IPS-18a (cell line): ENCODE measurements at regions not wholly inside any gene's neighbourhood (a gene's known extent, or its start where the extent isn't known, plus 50 kb on each side); places are given as distances from the start of the nearest gene placed in this dataset.

ENCODE experiments used
- H3K27ac ChIP-seq: one replicate; pipeline ENCODE4 v1.5.1; 2013; ENCODE audit warnings: low read length
- H3K27me3 ChIP-seq: one replicate; pipeline ENCODE4 v1.6.1; 2013; ENCODE audit warnings: mild to moderate bottlenecking, low read length; ENCODE audit not compliant: control insufficient read depth, insufficient read depth
- H3K36me3 ChIP-seq: one replicate; pipeline ENCODE4 v1.6.1; 2013; ENCODE audit warnings: low read depth, low read length; ENCODE audit not compliant: control insufficient read depth
- H3K4me1 ChIP-seq: one replicate; pipeline ENCODE4 v1.6.1; 2013; ENCODE audit warnings: low read depth, low read length; ENCODE audit not compliant: control insufficient read depth
- H3K4me3 ChIP-seq: one replicate; pipeline ENCODE4 v1.5.1; 2013; ENCODE audit warnings: low read length
- H3K9ac ChIP-seq: one replicate; pipeline ENCODE4 v1.6.1; 2013; ENCODE audit warnings: mild to moderate bottlenecking, low read length, moderate library complexity
- H3K9me3 ChIP-seq: one replicate; pipeline ENCODE4 v1.6.1; 2013; ENCODE audit warnings: low read depth, low read length; ENCODE audit not compliant: control insufficient read depth

DNA sequence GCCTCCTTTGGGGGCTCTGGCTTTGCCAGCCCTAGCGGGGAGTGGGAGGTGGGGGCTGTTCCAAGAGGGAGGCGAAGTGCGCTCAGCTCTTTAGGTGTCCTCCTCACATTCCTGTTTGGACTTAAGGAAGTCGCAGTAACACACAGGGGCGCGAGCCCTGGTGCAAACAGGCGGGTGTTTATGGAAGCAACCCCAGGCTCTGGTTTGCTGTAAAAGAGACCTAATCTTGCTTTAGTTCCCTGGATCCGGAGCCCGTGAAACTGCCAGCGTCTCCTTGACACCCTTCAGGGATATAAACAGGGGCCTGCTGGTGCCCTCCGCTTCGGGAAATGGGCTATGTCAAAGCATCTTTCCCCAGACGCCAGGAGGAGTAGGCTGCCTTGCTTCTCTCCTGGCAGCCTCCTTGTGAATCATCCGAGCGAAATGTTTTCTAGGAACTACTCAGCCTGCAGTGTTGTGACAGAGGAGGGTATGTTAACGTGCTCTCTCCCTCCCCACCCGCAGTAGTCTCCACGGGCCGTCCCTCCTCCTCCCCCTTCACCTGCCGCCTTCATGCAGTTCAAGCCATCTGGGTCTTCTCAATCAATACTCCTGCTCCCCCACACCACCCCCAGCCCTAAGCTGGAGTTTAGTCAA is 168.0 kb upstream of the LRFN2 start:
- H3K9me3 ChIP-seq = no peaks in the 10 kb centered on the region
- no peaks in the 10 kb centered on the region for H3K27me3 ChIP-seq
- H3K4me3 ChIP-seq = no peak overlapping the region
- H3K27ac ChIP-seq = no peak overlapping the region
- H3K4me1 ChIP-seq = peaks cover 8% of the 10 kb centered on the region
- no peaks in the 10 kb centered on the region for H3K36me3 ChIP-seq
- H3K9ac ChIP-seq = no peak overlapping the region

DNA sequence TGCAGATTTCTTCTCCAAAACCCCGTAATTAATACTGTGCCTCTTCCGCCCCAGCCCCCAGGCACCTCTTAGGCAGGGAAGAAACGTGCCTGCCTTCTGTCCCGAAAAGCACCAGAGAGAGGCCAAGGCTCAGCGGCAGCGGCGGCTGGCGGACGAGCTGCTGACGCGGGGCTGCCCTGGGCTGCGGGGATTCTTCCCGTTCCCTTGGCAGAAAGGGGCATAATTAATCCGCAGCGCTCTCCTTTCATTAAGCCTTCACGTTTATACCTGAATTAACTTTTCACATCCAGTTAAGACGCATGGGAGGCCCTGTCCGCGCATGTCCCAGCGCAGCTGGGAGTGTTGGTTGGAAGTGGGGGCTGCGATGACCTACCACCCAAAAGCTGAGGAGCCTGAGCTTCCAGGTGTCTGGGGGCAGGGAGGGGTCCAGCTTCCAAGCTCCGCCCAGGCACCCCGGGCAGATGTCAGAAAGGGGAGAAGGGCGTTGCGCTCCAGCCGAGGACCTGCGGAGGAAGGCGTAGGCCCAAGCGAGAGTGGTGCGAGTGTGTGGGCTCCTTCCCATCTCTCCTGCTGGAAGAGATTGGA is 167.4 kb upstream of the LRFN2 start:
- no peak overlapping the region for H3K4me3 ChIP-seq
- H3K9me3 ChIP-seq = no peaks in the 10 kb centered on the region
- no peaks in the 10 kb centered on the region for H3K27me3 ChIP-seq
- H3K36me3 ChIP-seq = no peaks in the 10 kb centered on the region
- H3K27ac ChIP-seq = no peak overlapping the region
- H3K4me1 ChIP-seq = peaks cover 8% of the 10 kb centered on the region
- H3K9ac ChIP-seq = no peak overlapping the region

DNA sequence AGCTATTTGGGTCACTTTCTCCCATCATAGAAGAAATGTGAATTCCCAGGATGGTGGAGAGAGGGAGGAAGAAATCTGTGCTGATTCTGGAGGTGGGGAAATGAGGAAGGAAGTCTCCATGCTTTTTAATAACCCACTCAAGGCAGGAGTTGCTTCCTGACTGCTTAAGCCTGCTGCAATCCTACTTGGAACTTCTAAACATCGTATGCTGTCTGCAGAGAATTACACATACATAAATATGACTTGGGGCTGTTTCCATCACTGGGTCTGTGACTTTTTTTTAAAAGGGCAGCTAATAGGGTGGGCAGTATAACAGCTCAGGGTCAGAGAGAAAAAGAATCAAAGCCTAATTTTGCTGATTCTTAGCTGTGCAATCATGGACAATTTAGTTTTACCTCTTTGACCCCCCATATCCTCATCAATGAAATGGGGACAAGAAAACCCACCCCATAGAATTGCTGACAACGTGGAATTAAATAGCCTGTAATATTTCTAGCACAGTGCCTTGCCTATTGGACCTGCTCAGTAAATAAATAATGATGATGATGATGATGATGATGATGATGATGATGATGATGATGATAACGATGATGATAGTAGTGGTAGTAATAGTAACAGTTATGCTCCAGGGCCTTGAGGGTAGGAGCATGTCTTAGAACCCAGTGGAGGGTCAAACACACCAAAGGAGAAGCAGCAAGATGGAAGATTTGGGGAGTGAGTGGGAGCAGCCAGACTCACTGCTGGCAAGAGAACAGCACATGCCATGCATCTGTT is 166.7 kb upstream of the LRFN2 start:
- Histone ChIP-seq H3K4me1 (peaks cover 8% of the 10 kb centered on the region), H3K4me3 (no peak overlapping the region), H3K27ac (no peak overlapping the region), H3K9ac (no peak overlapping the region), H3K9me3 (no peaks in the 10 kb centered on the region), H3K36me3 (no peaks in the 10 kb centered on the region), H3K27me3 (no peaks in the 10 kb centered on the region)

DNA sequence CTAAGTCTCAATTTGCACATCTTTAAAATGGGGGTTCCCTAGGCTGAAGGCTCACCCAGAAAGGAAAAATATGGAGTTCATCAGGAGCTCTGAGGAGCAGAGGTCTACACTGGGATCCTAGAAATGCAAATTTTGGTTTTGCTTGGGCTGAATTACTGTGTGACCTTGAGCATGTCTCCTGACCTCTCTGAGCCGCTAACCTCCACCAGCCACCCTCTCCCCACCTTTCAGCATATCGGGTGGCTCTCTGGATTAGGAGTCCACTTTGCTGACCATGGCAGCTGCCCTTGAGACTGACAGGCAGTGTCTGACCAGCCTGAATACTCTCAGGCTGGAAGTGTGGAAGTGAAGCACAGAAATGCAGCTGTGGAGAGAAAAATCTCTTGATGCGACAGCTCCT is 165.9 kb upstream of the LRFN2 start:
- Histone ChIP-seq H3K4me1 (peaks cover 8% of the 10 kb centered on the region), H3K4me3 (no peak overlapping the region), H3K27ac (no peak overlapping the region), H3K36me3 (no peaks in the 10 kb centered on the region), H3K9ac (no peak overlapping the region), H3K27me3 (no peaks in the 10 kb centered on the region), H3K9me3 (no peaks in the 10 kb centered on the region)

DNA sequence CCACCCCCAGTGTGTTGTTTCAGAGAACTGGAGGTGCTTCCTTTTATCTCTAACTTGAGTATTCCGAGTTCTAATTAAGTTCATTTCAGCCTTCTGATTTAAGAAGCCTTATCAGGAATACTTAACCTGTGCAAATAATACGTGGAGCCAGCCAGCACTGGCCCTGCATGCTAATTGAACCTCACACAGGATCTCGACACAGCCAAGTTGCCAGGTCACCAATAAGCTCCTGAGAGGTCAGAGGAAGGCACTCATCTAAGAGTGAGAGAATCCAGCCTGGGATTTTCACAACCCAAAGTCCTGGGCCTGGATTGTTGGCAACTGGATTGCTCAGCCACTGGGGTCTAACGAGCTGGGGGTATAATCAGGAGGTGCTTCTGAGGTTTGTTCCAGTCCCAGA is 157.7 kb upstream of the LRFN2 start:
- H3K27me3 ChIP-seq = no peaks in the 10 kb centered on the region
- H3K36me3 ChIP-seq = no peaks in the 10 kb centered on the region
- no peak overlapping the region for H3K9ac ChIP-seq
- no peaks in the 10 kb centered on the region for H3K9me3 ChIP-seq
- no peak overlapping the region for H3K4me3 ChIP-seq
- no peaks in the 10 kb centered on the region for H3K4me1 ChIP-seq
- H3K27ac ChIP-seq = no peak overlapping the region

DNA sequence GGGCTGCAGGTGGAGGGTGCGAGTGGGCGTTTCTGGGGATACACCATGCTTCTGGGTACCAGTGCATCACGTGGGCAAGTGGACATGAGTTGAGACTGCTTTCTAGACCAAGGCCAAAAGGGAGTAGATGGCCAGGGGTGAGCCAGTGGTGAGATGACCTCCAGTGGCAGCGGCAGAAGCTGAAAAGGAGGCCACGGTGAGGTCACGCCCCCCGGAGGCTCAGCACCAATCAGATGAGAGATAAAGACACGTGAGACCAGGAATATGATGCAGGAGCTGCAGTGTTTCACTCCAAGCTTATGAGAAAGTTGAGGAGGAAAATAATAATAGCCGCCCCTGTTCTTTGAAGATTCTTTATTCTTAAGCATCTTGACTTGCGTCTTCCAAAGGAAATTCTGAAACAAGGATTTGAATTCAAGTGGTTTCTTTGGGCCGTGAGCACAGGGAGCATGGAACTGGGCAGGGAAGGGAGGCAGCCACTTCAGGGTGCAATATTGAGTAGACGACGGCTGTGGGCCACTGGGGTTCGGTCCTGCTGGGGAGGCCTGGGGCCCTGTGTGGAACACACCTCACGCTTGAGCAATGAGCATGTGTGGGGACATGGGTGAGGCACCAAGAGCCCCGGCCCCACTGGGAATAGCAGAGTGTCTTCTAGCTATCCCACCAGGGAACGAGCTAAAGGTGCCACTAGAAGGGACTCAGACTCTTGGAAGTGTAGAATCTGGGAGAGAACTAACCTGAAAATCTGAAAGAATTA is 156.7 kb upstream of the LRFN2 start:
- Histone ChIP-seq H3K36me3 (no peaks in the 10 kb centered on the region), H3K9ac (no peak overlapping the region), H3K4me3 (no peak overlapping the region), H3K4me1 (no peaks in the 10 kb centered on the region), H3K27ac (no peak overlapping the region), H3K9me3 (no peaks in the 10 kb centered on the region), H3K27me3 (no peaks in the 10 kb centered on the region)

DNA sequence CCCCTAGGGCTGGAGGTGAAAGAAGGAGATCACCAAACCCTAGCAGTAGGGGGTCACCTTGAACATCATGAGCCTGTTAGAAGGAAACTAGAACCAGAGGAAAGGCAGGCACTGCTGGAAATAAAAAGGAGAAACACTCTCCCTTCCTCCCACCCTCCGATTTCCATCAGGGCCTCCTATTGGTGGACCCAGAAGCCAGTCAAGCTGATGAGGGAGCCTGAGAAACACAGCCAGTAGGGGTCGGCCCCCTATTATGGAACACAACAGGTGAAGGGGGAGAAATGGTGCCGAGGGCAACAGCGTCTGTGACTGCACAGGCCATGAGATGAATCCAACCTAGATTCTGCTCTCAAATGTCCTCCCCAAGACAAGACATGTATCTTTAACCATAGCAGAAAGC is 156.1 kb upstream of the LRFN2 start:
- Histone ChIP-seq H3K9me3 (no peaks in the 10 kb centered on the region), H3K9ac (no peak overlapping the region), H3K4me3 (no peak overlapping the region), H3K36me3 (no peaks in the 10 kb centered on the region), H3K27ac (no peak overlapping the region), H3K4me1 (no peaks in the 10 kb centered on the region), H3K27me3 (no peaks in the 10 kb centered on the region)

DNA sequence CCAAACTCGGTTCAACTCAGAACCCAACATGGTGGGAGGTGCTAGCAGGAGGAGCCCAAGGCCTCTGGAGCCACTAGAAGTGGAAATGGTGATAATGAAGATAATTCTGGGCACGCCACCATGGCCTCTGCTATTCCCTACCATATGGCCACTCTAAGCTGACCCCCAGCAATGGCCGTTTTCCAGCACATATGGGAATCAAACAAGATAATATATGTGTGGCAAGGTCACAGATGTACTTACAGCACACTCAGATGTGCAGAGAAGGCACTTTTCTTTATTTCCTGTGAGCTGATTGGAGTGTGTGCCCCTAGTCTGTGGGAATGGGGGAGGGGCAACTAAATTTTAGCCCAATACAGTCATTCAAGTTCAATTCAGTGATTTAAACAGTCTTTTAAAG is 153.4 kb upstream of the LRFN2 start:
- Histone ChIP-seq H3K4me1 (no peaks in the 10 kb centered on the region), H3K27me3 (no peaks in the 10 kb centered on the region), H3K4me3 (no peak overlapping the region), H3K27ac (no peak overlapping the region), H3K9ac (no peak overlapping the region), H3K36me3 (no peaks in the 10 kb centered on the region), H3K9me3 (no peaks in the 10 kb centered on the region)

DNA sequence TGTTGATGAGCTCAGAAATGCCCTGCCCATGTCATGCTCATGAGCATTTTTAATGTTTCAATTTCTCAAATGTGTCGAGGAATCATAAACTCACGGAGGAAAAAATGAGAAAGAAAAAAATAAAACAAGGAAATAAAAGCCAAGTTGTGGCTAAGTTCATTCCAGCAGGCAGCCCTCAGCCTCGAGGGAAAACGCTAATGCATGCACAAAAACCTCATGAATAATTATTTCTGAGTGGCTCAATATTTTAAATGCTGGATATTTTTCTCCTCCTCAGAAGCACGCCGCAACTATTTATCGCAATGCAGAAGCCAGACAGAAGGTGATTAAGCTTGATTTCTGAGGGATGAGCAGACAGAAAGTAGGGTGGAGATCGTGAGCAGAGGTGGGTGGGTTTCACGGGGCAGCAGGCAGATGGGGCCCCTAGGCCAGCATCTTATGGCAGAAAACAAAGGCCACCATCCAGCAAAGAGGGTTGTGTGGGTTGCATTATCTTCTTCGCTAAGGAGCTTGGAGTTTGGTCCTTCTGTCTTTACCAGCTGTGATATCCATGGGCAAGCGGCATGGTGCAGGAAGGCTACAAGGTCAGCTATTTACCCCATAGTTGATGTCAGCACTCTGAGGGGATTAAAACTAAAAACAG is 151.5 kb upstream of the LRFN2 start:
- no peak overlapping the region for H3K9ac ChIP-seq
- H3K4me1 ChIP-seq = no peaks in the 10 kb centered on the region
- H3K27me3 ChIP-seq = no peaks in the 10 kb centered on the region
- no peaks in the 10 kb centered on the region for H3K9me3 ChIP-seq
- no peak overlapping the region for H3K4me3 ChIP-seq
- H3K36me3 ChIP-seq = no peaks in the 10 kb centered on the region
- no peak overlapping the region for H3K27ac ChIP-seq

DNA sequence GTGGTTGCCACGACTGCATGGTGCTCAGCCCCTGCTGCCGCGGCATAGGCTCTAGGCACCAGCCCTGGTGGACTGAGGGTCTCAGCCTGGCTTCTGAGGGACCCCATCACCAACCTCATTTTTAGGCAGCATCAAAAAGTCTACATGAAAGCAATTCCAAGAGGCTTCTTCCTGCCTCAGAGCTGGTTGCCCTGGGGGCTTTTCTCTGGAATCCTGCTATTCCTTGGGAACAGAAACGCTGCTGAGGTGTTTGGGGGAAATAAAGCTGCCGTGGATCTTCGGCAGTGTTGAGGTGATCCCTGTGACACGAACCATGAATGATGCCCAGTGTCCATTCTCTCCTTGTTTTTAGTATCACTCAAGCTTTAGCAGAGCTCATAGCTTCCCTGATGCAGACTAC is 148.4 kb upstream of the LRFN2 start:
- Histone ChIP-seq H3K9ac (no peak overlapping the region), H3K4me1 (peaks cover 7% of the 10 kb centered on the region), H3K27ac (no peak overlapping the region)

DNA sequence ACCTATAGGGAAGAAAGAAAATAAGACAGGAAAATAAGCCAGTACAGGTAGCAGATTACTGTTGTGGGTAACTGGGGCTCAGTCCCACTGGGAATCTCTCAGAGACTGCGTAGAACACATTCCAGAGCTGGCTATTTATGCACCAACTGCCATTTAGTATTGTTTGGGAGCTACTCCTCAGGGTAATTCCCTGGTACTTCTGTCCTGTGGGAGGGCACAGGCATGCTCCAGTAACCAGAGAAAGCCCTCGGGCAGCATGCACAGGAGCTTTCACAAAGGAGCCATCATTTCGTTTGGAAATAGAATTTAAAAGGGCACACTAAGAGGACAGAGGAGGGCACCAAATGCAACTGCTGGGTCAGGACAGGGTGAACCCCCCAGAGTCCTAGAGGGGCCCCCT is 148.0 kb upstream of the LRFN2 start:
- Histone ChIP-seq H3K4me1 (peaks cover 11% of the 10 kb centered on the region), H3K27me3 (no peaks in the 10 kb centered on the region), H3K27ac (no peak overlapping the region), H3K4me3 (no peak overlapping the region), H3K9me3 (no peaks in the 10 kb centered on the region), H3K9ac (no peak overlapping the region), H3K36me3 (no peaks in the 10 kb centered on the region)

More for the DNA sequence above, 148.4 kb upstream of the LRFN2 start:
- Histone ChIP-seq H3K4me3 (no peak overlapping the region), H3K9me3 (no peaks in the 10 kb centered on the region), H3K27me3 (no peaks in the 10 kb centered on the region), H3K36me3 (no peaks in the 10 kb centered on the region)
